Loucy (cell line): ENCODE measurements at regions not wholly inside any gene's neighbourhood (a gene's known extent, or its start where the extent isn't known, plus 50 kb on each side); places are given as distances from the start of the nearest gene placed in this dataset.

Source experiments
- H2AFZ ChIP-seq: fragments of 200-600 bp; sonication (generic); 2 replicates; pipeline ENCODE4 v1.6.0; 2016; ENCODE audit warnings: antibody characterized with exemption, mild to moderate bottlenecking, low read length, moderate library complexity
- H3F3A ChIP-seq: fragments of 200-600 bp; 2 replicates; pipeline ENCODE4 v1.6.0; 2016; ENCODE audit warnings: antibody characterized with exemption, low read depth, mild to moderate bottlenecking
- H3K27me3 ChIP-seq: fragments of 200-600 bp; sonication (generic); 2 replicates; pipeline ENCODE4 v1.6.1; 2014; ENCODE audit warnings: low read length, mild to moderate bottlenecking; ENCODE audit not compliant: insufficient read depth, poor library complexity, severe bottlenecking
- H3K36me3 ChIP-seq: fragments of 200-600 bp; sonication (generic); 2 replicates; pipeline ENCODE4 v1.6.1; 2016; ENCODE audit warnings: low read length; ENCODE audit not compliant: insufficient read depth
- H3K4me1 ChIP-seq: fragments of 200-600 bp; sonication (generic); 2 replicates; pipeline ENCODE4 v1.5.1; 2014; ENCODE audit warnings: low read length, mild to moderate bottlenecking; ENCODE audit not compliant: insufficient read depth, poor library complexity, severe bottlenecking
- H3K4me2 ChIP-seq: fragments of 200-600 bp; sonication (generic); 2 replicates; pipeline ENCODE4 v1.6.0; 2014; ENCODE audit warnings: antibody characterized with exemption, low read length, low read depth, mild to moderate bottlenecking; ENCODE audit not compliant: poor library complexity, severe bottlenecking
- H3K4me3 ChIP-seq: fragments of 200-600 bp; sonication (generic); 2 replicates; pipeline ENCODE4 v1.5.1; 2014; ENCODE audit warnings: low read length, mild to moderate bottlenecking, mixed read lengths; ENCODE audit not compliant: poor library complexity, severe bottlenecking
- H3K79me2 ChIP-seq: fragments of 200-600 bp; sonication (generic); 2 replicates; pipeline ENCODE4 v1.6.1; 2014; ENCODE audit warnings: low read length; ENCODE audit not compliant: insufficient read depth
- H3K9ac ChIP-seq: fragments of 200-600 bp; sonication (generic); 2 replicates; pipeline ENCODE4 v1.6.0; 2014; ENCODE audit warnings: mild to moderate bottlenecking, low read depth, low read length, moderate library complexity; ENCODE audit not compliant: poor library complexity, severe bottlenecking
- H3K9me2 ChIP-seq: fragments of 200-600 bp; sonication (generic); replicated peaks from 2 replicates; pipeline ENCODE4 v1.6.1; 2016; ENCODE audit warnings: low read depth, low read length, mixed read lengths
- H3K9me3 ChIP-seq: fragments of 200-600 bp; sonication (generic); 2 replicates; pipeline ENCODE4 v1.6.1; 2014; ENCODE audit warnings: mild to moderate bottlenecking, antibody characterized with exemption, low read length, low read depth; ENCODE audit not compliant: insufficient read depth
- H4K20me1 ChIP-seq: fragments of 200-600 bp; sonication (generic); 2 replicates; pipeline ENCODE4 v1.6.0; 2014; ENCODE audit warnings: antibody characterized with exemption, low read length, mild to moderate bottlenecking; ENCODE audit not compliant: insufficient read depth, poor library complexity, severe bottlenecking
- CTCF ChIP-seq: fragments of 200-600 bp; sonication (generic); conservative IDR thresholded peaks from 2 replicates; pipeline ENCODE4 v1.5.1; 2014; ENCODE audit warnings: mild to moderate bottlenecking, antibody characterized with exemption, low read length
- EZH2phosphoT487 ChIP-seq: fragments of 200-600 bp; IDR thresholded peaks from 2 replicates; pipeline ENCODE4 v1.6.1; 2018; ENCODE audit warnings: antibody characterized with exemption, mild to moderate bottlenecking, moderate library complexity, borderline replicate concordance

- no peak overlapping the region for H3K9ac ChIP-seq
- no peaks in the 10 kb centered on the region for H3K9me3 ChIP-seq
- H3K27me3 ChIP-seq = no peaks in the 10 kb centered on the region
- no peak overlapping the region for H3K4me2 ChIP-seq
- no peaks in the 10 kb centered on the region for H3K9me2 ChIP-seq
- no peaks in the 10 kb centered on the region for H3F3A ChIP-seq
- no peak overlapping the region for H3K4me3 ChIP-seq
- H3K36me3 ChIP-seq = no peaks in the 10 kb centered on the region
- no peaks in the 10 kb centered on the region for H4K20me1 ChIP-seq
- H2AFZ ChIP-seq = no peak overlapping the region
- no peaks in the 10 kb centered on the region for H3K79me2 ChIP-seq
- TF ChIP-seq EZH2phosphoT487 = no peak
- H3K4me1 ChIP-seq = no peaks in the 10 kb centered on the region
These were observed 351.4 kb upstream of the ATP2B1 start for GRCh38 chr12:90060031-90060430.

- no peaks in the 10 kb centered on the region for H3K27me3 ChIP-seq
- no peaks in the 10 kb centered on the region for H3K9me2 ChIP-seq
- H3K4me2 ChIP-seq = no peak overlapping the region
- no peak overlapping the region for H2AFZ ChIP-seq
- TF ChIP-seq CTCF = no peak
- no peak for TF ChIP-seq EZH2phosphoT487
- H3K4me1 ChIP-seq = no peaks in the 10 kb centered on the region
- no peaks in the 10 kb centered on the region for H4K20me1 ChIP-seq
- no peak overlapping the region for H3K9ac ChIP-seq
- H3K36me3 ChIP-seq = no peaks in the 10 kb centered on the region
- no peak overlapping the region for H3K4me3 ChIP-seq
- no peaks in the 10 kb centered on the region for H3K9me3 ChIP-seq
- no peaks in the 10 kb centered on the region for H3K79me2 ChIP-seq
- H3F3A ChIP-seq = no peaks in the 10 kb centered on the region
These were observed 350.1 kb upstream of the ATP2B1 start for GRCh38 chr12:90058704-90059103.

GRCh38 chr12:90055071-90055470, 346.4 kb upstream of the ATP2B1 start:
- Histone ChIP-seq H4K20me1 (no peaks in the 10 kb centered on the region), H2AFZ (no peak overlapping the region), H3K9me2 (no peaks in the 10 kb centered on the region), H3K79me2 (no peaks in the 10 kb centered on the region), H3K4me3 (no peak overlapping the region), H3F3A (no peaks in the 10 kb centered on the region), H3K27me3 (no peaks in the 10 kb centered on the region), H3K4me1 (no peaks in the 10 kb centered on the region), H3K9ac (no peak overlapping the region), H3K36me3 (no peaks in the 10 kb centered on the region), H3K4me2 (no peak overlapping the region), H3K9me3 (no peaks in the 10 kb centered on the region)
- no peak for TF ChIP-seq CTCF
- no peak for TF ChIP-seq EZH2phosphoT487

GRCh38 chr12:90048918-90049317, 340.3 kb upstream of the ATP2B1 start:
- H3K36me3 ChIP-seq = no peaks in the 10 kb centered on the region
- no peak overlapping the region for H3K4me3 ChIP-seq
- no peaks in the 10 kb centered on the region for H4K20me1 ChIP-seq
- H3K9me3 ChIP-seq = no peaks in the 10 kb centered on the region
- H3K4me1 ChIP-seq = no peaks in the 10 kb centered on the region
- no peaks in the 10 kb centered on the region for H3K79me2 ChIP-seq
- no peak overlapping the region for H3K9ac ChIP-seq
- no peaks in the 10 kb centered on the region for H3K9me2 ChIP-seq
- H3K27me3 ChIP-seq = no peaks in the 10 kb centered on the region
- no peaks in the 10 kb centered on the region for H3F3A ChIP-seq
- TF ChIP-seq EZH2phosphoT487 (no peak), CTCF (no peak)
- H2AFZ ChIP-seq = no peak overlapping the region
- no peak overlapping the region for H3K4me2 ChIP-seq
